Fibroblast of skin of left biceps (primary cell): ENCODE measurements at regions not wholly inside any gene's neighbourhood (a gene's known extent, or its start where the extent isn't known, plus 50 kb on each side); places are given as distances from the start of the nearest gene placed in this dataset.

Source experiments
- DNase-seq, 2 experiments: peaks; one replicate each; pipeline ENCODE4 v3.0.0-alpha.2; 2013; ENCODE audit warnings: low read depth in 2 of 2

DNA sequence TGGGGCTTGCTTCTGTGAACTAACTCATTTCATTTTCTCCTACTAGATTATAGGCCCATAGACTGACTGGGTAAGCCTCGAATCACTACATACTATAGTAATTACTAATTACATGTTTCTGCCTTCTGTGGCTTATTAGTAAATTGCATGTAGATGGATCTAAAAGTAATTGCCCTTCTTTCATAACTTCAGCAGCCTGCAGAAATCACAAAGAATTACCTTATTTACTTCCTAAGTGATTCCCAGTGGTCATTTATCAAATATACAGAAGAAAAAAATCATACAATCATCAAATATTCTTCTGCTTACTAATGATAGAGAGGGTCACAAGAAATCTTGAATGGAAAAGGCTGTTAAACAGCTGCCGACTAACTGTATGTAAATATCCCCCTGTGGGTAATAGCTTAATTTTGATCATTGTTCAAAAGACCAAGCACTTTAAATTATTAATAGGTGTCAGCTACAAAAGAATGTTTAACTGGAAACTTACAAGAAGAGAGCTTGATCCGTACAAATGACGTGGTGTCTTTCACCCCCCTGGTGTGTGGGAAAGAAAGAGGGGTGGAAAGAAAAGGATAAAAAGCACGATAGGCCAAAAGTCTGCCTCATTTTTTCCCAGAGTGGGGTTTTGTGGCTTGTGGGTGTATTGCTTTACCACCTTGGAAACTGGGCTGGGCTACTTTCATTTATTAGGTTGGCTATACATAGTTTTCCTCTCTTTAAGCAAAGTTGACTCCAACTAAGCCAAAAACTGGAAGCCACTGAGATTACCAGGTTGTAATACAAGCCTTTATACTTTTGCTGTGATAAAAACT lies 361.8 kb upstream of the ZMIZ1 start:
- peak; percentile 41 to 47 for DNase-seq

DNA sequence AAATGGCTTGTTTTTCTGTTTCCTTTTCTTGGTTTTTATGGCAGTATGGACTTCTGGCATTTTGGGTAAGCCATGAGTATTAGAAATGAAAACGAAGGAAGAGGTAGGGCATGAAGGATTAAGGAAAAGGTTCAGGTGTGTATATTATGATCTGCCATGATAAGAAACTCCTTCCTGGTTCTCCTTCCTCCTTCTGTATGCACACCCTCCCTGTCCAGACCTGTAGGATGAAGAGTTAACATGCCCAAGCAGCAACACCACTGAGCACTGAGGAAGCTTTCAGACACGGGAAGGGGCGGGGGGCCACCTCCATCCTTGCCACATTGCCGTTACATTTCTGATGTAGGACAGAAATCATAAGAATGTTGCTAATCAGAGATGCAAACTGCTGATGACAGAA lies 361.0 kb upstream of the ZMIZ1 start:
- no peak for DNase-seq

DNA sequence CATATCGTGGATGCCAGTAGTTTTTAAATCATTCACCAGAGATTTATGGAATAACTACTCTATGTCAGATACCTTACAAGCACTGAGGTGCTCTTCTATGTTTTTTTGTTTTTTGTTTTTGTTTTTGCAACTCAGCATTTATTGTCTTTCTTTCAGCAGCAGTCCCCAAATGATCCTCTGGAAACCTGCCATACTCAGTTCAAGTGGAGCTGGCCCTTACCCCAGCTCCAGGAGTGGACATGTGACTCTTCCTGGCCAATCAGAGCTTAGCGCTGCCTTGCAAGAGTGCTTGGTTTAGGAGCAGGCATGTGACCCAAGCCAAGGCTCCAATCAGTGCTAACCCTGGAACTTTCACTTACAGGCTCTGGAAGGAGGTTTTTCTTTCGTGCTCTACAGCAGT lies 356.6 kb upstream of the ZMIZ1 start:
- DNase-seq: no peak

DNA sequence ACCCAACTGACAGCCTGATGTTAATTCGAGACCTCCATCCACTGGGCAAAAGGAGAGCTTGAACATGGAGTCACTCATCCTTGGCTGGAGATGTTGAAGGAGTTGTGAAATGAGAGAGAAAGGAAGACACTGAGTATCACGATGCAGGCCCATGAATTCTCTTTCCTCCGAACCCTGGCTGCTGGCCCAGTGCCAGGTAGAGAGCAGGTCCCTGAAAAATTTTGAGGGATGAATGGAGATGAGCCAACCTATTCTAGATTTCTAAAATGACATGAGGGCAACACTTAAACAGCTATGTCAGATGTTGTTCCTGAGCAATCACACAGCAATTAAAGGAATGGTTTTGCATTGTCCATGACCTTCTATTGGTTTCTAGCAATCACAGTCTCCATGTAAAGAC lies 355.1 kb upstream of the ZMIZ1 start:
- DNase-seq: no peak

DNA sequence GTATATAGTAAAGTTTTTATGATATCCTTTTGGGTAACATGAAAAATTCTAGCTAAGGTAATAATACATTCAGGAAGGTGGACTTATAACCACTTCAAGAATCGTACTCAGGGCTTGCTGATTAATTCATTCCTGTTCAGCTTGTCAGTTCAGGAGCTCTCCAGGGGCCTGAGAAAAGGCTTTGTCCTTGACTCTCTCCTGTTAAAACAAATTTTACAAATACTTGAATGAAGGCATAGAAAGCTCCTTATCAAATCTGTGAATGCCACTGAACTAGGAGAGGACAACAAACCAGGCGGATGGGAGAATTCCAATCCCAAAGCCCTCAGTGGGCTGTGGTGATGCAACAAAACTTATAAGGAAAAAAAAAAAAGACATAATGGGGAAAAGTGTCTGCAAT lies 354.5 kb upstream of the ZMIZ1 start:
- no peak for DNase-seq

DNA sequence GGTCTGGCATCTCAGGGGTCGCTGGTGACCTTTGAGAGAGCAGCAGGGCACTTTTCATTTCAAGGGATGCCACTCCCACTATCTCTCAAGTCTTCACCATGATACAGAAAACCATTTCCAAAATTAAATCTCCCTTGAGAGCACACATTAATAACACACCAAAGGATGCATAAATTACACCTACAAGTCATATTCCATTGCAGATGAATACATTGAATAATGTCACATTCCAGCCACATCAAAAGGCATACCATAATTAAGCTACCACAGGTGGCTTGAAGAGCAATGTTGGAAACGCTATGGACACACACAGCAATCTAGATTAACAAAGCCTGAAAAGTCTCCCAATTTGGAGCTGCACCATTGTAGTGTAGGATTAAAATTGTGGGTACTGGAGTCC lies 353.3 kb upstream of the ZMIZ1 start:
- DNase-seq: no peak

DNA sequence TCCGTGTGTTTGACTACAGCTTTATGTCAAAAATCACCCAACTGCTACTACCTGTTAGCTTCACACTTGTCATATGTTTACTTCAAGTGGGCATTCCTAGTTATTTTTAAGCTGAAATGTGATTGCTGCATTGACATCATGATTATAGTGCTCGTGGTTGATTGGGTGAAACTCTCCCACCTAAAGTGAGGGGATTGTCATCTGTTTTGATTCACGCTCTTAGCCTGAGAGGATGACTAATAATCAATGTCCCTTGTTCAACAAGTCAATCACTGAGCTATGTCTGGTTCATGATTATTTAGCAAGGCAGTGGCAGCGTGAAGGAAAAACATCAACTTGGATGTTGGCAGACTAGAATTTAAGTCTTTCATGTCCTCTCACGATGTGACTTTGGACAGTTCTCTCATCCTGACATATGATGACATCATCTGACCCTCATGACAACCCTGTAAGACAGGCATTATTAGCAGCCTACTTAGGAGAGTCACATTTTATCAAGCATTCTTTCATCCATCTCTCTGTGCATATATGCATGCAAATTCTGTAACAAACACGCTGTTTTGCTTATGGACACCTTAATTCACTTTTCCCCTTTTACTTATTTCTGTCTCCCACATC lies 352.6 kb upstream of the ZMIZ1 start:
- DNase-seq: no peak

DNA sequence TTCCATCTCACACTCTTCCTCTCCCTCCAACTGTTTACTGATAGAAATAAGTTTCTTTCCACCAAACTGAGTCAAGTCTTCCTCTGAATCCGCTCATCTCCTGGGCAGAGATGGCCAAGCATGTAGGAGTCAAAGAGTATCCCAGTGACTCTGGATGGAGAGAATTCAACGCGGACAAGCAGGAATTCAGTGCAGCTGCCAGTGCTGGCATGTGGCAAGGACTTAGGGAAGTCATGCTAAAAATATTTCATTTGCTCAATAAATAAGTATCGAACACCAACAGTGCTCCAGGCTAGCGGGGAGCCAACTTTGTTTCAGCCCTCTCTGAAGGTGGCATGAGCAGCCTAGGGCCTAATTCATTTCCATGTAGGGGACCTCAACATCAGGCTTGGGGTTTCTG lies 351.6 kb upstream of the ZMIZ1 start:
- peak; percentile 33 to 40 for DNase-seq

DNA sequence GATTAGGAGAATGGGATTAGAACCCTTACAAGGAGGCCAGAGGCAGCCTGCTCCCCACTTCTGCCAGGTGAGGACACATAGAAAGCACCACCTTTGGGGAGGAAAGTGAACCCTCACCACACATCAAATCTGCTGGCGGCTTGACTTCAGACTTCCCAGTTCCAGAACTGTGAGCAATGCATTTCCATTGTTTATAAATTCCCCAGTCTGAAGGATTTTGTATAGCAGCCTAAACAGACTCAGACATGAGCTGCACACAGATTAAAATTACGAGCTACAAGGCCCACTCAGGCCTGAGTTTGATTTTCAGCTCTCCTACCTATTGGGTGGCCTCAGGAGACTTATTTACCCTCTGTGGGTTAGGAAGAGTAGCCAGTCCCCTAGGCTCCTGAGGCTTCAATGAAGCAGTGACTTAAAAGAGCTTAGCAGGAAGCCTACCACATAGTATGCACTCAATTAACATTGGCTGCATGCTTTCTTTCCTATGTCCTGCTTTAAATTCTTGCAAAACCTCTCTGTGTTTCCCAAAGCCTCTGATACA lies 350.7 kb upstream of the ZMIZ1 start:
- no peak for DNase-seq

DNA sequence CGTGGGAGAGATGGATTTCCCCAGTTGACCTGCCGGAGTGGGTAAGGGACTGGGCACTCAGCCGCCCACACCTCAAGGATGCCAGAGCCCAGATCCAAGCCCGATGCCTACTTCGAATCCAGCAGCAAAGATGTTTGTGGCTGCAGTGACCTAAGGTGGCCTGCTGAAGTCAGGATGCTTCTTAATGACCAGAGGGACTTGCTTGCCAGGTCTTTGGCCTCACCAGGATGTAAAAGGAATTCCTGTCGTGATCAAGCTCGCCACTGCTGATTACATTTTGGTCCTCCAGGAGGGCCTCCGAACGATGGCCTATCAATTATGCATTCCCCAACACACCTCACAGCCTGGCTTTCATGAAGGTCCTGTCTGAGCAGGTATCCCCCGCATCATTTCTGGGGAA lies 349.5 kb upstream of the ZMIZ1 start:
- no peak for DNase-seq

DNA sequence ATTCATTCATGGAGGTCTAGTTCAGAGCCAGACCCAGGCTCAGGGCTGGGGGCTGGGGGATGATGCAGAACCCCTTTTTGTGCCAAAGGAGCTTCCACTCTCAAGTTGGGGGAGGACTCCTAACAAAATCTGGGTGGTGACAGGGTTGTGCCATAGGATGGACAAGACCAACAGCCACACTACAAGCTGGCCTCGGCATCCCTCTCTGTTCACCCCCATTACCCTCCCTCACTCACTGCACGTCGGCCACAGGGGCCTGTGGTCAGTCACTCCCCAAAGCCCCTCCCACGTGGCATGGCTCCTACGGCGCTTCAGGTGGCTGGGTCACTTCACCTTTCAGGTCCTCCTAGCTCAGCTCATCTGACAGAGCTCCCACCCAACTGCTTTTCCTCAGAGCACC lies 348.7 kb upstream of the ZMIZ1 start:
- no peak for DNase-seq

DNA sequence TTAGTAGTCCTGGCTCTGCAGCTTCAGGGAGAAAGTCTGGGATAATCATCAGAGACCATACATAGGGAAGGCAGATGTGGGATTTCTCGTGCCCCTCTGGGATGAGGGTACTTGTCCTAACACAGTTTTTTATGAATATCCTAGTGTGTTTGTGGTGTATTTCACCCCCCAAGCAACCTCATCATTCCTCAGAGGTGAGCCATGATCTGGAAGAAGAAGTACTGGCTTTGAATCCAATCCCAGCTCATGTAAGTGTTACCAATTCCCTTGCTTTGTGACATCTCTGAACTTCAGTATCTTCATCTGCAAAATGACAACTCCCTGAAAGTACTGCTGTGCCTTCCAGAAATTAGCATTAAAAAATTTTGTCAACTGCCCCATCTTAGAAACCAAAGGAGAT lies 347.5 kb upstream of the ZMIZ1 start:
- no peak for DNase-seq

DNA sequence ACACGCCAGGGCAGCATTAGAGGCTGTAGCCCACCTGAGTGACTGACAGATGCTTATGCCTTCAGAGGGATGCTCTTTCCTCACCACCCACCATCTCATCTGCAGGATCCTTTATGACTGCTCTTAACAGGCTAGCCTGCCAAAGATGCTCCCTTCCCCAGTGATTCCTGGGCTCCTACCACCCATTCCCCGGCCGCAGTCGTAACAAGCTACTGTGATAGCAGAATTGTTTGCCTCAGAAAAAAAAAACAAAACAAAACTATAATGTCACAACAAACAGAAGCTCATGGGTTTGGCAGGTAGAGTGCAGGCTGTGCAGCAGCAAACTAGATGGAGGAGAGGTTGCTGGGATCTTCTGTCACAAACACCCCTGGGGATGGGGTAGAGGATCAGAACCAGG lies 343.9 kb upstream of the ZMIZ1 start:
- DNase-seq: no peak

DNA sequence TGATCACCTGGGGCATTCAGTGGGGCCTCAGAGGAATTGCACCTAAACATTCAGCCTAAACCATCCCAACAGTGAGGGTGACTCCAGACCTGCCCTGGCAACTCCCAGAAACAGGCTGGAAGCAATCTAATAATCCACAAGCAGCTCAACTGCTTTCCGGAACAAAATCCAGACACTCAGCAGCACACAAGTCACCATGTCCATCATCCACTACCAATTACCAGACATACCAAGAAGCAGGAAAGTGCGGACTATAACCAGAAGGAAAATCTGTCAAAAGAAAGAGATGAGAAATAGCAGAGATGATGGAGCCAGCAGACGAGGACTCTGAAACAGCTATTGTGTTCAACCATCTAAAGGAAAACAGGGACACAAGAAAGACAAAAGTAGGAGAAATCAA lies 342.6 kb upstream of the ZMIZ1 start:
- no peak for DNase-seq

DNA sequence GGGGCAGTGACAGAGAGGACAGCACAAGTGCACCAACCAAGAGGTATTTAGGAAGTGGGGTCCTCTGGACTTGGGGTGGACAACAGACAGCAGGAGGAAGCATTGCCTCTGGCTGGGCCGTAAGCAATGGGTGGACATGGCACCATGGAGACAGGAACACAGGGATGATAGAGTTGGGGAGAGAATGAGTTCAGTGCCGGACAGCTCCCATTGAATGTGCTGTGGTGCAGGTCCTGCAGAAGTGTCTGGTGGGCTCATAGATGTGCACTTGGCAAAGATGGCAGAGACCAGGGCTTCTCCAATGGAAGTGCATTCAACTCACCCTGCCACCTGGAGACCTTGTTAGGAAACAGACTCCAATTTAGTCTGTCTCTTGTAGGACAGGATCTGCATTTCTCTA lies 341.5 kb upstream of the ZMIZ1 start:
- no peak for DNase-seq

DNA sequence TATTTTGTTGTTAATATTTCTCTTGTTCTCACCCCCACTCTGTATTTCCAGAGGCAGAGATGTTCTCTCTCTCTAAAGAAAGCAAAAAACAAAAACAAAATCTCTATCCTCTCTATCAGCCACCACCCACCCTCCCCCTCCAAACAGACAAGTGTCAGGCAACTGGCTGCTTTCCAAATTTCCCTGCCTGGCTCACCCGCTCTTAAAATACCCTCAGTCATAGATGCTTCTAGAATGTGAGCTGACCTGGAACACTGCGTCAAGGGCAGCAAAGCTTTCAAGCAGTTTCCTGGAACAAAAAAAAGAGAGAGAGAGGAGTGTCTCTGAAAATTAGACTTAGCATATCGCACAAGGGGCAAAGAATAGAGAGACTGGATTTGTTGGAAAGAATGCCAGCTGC lies 341.0 kb upstream of the ZMIZ1 start:
- DNase-seq: no peak

DNA sequence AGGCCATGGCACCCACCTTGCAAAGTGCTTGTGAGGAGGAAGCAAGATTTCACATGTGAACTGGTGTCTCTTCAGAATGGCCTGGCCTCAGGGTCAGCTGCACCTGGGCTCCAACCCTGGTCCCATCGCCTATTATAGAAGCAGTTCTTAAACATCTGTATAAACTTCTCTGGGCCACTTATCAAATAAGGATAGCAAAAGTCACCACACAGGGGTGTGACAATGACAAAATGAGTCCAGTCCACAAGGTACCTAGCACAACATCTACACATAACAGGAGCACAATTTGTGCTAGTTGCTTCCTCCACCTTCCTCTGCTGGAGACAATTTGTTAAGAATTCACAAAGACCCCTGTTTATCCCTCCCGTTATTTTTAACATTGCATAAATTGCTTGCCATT lies 340.6 kb upstream of the ZMIZ1 start:
- DNase-seq: no peak

DNA sequence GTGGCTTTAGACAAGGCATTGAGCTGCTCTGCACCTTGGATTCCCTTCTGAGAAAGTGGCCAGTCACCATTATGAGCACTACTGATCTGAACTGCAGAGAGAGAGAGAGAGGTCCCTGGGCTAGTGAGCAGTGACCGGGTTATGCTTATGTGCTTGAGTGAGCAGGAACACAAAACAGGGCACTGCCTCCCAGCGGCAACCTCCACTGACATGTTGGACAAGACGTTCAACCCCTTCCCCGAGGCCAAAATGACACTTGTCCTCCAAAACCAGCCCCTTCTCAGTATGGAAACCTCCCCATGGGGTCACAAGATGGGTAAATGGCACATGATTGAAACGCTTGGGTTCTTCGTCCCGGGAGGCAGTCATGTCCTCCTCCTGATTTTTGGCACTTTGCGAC lies 339.4 kb upstream of the ZMIZ1 start:
- DNase-seq: no peak

DNA sequence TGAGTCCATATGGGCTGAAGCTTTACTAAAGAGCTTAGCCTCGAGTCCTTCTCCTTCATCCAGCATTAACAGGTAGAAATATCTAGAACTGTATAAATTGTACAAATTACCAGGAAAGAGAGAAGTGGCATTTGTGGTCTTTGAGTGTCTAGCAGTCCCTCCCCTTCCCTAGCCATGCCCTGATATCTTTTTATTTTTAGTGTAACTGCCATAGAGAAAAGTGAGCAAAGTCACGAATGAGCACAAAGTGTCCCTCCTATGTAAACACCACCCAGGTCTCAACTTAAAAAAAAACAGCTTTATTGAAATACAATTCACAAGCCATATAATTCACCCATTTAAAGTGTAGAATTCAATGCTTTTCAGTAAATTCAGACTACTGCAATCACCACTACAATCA lies 339.0 kb upstream of the ZMIZ1 start:
- DNase-seq: no peak

DNA sequence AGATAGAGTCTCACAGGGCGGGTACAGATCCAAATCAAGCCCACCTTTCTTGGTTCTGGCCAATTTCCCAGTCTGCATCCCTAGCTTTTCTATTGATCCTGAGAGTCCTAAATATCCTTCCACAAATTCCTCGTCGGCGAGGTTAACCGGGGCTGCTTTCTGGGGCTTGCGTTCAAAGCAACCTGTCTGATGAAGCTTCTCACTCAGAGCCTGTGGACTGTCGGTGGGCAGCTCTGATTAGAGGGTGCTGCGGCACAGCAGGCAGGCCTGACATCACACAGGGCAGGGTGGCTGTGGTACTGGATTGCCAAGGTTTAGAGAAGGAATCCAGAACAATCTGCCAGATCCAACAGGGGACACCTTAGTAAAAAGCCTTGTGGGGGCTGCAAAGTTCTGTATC lies 338.0 kb upstream of the ZMIZ1 start:
- no peak for DNase-seq

DNA sequence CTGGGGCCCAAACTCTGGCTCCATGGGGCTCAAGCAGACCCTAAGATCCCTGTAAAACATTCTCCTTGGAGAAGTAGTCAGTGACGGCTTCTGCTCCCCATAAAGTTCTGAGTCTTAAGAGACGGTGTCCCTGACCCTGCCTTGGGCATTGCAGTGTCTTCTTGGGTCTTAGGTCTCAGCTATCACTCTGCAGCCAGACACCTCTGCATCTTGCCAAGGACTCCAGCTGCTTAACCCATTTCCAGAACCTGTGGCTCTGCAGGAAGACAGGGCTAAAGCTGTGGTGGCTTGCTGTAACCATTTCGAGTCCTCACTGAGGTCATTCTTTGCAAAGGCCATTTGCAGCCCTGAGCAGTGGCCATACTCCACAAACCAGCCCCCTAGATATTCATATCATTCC lies 337.1 kb upstream of the ZMIZ1 start:
- no peak for DNase-seq

DNA sequence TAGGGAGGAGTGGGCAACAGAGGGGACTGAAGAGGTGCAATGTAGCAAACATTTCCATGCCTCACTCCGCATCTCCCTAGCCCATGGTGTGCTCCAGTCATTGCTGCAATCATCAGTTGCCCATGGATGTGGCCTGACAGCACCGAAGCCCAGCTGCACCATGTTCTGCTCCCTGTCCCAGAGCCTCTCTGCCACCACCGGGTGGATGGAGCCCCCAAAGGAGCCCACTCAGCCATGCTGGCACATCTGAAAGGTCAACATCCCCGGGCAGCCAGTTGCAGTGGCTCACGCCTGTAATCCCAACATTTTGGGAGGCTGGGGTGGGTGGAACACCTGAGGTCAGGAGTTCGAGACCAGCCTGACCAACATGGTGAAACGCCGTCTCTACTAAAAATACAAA lies 336.4 kb upstream of the ZMIZ1 start:
- DNase-seq: no peak

DNA sequence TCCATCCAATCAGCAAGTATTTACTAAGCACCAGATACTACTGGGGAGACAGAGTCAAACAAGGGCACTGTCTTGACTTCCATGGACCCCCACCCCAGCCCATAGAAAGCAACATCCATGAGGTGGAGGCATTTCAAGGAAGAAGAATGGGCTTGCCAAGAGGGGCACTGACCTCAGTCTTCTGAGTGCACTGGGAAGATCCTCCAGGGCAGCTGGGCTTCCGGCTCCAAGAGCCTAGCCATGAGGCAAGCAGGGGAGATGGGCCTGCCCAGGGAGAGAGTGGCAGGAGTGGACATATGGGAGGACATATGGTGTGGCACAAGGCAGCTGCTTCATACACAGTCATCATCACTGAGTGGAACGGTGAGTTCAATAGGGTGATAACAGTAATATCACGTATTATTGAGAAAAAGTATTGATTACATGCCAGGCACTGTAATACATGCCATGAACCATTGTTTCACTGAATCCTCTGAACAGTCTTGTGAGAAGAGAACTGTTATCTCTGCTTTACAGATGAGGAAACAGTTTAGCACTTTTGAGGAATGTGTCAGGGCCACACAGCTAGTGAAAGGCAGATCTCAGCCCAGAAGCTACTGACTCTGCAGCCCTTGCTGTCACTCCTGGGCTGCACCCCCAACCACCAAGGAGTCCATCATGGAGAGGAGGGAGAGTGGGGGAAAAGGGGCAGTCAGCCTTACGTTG lies 331.7 kb upstream of the ZMIZ1 start:
- no peak for DNase-seq
